OCI-LY7 (cell line): ENCODE measurements at regions not wholly inside any gene's neighbourhood (a gene's known extent, or its start where the extent isn't known, plus 50 kb on each side); places are given as distances from the start of the nearest gene placed in this dataset.

Experiments used
- CTCF ChIP-seq: fragments of 200-600 bp; sonication (generic); conservative IDR thresholded peaks from 2 replicates; pipeline ENCODE4 v1.5.1; 2014; ENCODE audit warnings: mild to moderate bottlenecking, antibody characterized with exemption, low read length, moderate library complexity, mixed read lengths
- EZH2phosphoT487 ChIP-seq: fragments of 200-600 bp; sonication (generic); IDR thresholded peaks from 2 replicates; pipeline ENCODE4 v1.6.1; 2018; ENCODE audit warnings: low read depth, borderline replicate concordance, mild to moderate bottlenecking, mixed run types, antibody characterized with exemption, low read length, moderate library complexity, mixed read lengths

GRCh38 chr3:194070634-194071409, 65.1 kb upstream of the HES1 start:
- no peak for TF ChIP-seq CTCF
- no peak for TF ChIP-seq EZH2phosphoT487
